ENCODE measurements at regions not wholly inside any gene's neighbourhood (a gene's known extent, or its start where the extent isn't known, plus 50 kb on each side); places are given as distances from the start of the nearest gene placed in this dataset.

- peak; percentile 72 for DNase-seq
These were observed 209.7 kb upstream of the COPS8 start for GRCh38 chr2:236875906-236876505.

- DNase-seq: no peak
These were observed 209.0 kb upstream of the COPS8 start for GRCh38 chr2:236876642-236877041.

DNA sequence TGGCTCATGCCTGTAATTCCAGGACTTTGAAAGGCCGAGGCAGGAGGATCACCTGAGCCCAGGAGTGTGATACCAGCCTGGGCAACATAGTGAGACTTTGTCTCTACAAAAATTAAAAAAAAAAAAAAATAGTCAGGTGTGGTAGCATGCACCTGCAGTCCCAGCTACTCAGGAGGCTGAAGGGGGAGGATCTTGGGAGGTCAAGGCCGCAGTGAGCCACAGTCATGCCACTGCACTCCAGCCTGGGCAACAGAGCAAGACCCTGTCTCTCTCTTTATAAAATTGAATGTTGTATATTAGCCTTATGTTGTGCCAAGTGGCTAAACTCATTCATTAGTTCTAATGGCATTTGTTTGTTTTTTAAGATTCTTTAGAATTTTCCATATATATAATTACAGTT lies 207.7 kb upstream of the COPS8 start:
- DNase-seq: no peak

GRCh38 chr2:236879416-236879963 lies 206.2 kb upstream of the COPS8 start:
- DNase-seq: no peak

DNA sequence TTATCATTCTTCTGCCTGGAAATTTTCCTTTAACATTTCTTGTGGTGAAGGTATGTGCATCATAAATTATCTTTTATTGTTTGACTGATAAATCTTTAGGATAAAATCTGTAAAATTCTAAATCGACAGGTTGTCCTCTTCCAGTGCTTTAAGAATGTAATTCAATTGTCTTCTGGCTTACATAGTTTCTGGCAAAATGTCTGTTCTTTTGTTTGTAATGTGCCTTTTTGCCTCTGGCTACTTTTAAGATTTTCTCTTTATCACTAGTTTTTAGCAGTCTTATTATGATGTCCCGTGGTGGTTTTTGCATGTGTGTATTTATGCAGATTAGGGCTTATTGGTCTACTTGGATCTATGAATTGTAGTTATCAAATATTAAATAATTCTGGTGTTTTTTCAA lies 203.6 kb upstream of the COPS8 start:
- DNase-seq: no peak

- DNase-seq: no peak
These were observed 202.8 kb upstream of the COPS8 start for GRCh38 chr2:236882930-236883329.

DNA sequence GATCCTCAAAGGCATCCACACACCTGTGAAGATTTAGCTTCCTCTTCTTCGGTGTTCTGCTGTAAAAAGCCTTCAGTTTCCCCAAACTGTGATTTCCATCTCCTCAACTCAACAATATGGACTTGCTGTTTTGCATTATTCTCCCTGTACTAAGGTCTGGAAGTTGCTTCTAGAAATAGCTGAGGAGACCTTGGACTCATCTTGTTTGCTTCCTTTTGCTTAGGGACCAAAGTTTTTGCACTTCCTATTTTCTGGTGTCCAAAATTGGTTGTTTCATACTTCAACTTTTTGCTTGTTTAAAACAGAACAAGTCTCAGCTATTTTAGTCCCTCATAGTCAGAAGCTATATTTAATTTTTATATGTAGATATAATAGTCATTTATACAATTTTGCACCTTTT lies 201.9 kb upstream of the COPS8 start:
- no peak for DNase-seq

- no peak for DNase-seq
These were observed 201.0 kb upstream of the COPS8 start for GRCh38 chr2:236884569-236885175.

GRCh38 chr2:236886456-236886855 lies 199.2 kb upstream of the COPS8 start:
- no peak for DNase-seq

GRCh38 chr2:236887531-236887930 lies 198.2 kb upstream of the COPS8 start:
- DNase-seq: peak; percentile 81

DNA sequence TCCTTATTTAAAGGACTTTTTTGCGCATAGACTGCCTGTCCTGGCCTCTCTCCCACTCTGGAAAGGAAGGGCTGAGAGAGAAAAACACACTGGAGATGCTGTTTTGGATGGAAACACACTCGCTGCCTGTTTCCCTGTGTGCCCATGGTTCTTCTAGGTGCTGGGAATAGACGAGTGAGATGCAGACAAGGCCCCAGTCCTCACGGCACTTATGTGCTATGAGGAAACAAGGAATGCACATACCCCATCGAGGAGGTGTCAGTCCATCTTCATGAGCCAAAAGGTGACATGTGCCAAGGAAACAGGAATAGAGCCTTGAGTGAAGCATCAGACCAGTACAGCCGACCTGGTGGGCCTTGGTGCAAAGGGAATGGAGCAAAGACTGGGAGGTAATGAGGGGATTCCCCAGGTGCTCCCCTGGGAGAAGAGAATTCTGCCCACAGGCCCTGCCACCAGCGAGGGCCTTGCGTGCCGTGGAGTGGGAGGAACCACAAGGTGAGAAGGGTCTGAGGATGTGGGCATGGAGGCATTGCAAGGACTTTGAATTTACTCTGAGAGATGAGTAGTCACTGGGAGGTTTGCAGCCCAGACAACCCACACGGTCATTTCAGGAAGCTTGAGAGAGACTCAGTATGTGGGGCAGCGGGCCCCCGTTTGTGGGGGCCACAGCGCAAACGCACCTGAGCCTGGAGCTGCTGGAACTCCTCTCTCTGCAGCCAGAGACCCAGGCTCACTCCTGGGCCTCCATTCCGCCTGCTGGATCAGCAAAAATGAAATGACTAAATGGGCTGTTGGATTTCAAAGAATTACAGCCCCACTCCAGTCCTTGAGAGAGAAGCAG lies 197.5 kb upstream of the COPS8 start:
- DNase-seq: no peak

DNA sequence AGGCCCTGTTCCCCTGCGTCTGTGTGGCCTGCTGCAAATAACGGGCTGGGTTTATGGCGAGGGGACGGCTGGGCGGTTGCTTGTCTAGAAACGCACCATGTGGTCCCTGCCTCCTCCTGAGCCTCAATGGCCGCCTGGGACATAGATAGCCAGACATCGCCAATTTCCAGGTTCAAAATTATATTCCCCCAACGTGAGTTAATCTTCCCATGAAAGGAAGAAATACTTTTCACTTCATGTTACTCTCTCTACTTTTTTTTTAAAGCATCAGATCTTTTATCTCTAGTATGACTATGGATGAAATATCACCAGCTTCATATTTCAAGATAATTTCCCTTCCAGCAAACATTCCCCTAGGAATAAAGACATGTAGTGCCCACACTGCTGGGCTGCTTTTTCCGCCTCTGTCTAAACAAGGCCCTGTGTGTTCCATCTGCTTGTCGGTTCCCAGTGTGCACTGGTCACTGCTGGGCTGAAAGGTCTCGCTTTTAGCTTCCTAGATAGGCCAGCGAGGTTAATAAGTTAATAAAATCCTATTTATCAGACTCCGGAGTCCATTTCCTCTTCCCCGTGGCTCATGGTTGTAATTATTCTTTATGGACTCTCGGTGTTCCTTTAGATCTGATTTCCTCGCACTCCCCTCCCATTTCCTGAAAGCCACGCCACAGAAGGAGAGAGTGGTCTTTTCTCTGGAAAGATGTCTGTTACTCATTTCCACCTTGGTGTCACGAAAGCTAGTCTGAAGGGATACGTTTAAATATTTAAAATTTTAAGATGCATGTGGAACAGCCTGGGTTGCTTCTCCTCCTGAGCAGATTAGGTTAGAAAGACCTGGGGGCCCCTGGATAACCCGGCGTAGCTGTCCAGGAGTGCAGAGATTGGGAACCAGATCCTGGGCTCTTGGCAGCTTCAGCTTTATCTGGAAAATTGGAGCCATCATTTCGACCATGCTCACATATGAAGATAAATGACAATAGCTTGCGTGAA lies 196.6 kb upstream of the COPS8 start:
- DNase-seq: no peak

DNA sequence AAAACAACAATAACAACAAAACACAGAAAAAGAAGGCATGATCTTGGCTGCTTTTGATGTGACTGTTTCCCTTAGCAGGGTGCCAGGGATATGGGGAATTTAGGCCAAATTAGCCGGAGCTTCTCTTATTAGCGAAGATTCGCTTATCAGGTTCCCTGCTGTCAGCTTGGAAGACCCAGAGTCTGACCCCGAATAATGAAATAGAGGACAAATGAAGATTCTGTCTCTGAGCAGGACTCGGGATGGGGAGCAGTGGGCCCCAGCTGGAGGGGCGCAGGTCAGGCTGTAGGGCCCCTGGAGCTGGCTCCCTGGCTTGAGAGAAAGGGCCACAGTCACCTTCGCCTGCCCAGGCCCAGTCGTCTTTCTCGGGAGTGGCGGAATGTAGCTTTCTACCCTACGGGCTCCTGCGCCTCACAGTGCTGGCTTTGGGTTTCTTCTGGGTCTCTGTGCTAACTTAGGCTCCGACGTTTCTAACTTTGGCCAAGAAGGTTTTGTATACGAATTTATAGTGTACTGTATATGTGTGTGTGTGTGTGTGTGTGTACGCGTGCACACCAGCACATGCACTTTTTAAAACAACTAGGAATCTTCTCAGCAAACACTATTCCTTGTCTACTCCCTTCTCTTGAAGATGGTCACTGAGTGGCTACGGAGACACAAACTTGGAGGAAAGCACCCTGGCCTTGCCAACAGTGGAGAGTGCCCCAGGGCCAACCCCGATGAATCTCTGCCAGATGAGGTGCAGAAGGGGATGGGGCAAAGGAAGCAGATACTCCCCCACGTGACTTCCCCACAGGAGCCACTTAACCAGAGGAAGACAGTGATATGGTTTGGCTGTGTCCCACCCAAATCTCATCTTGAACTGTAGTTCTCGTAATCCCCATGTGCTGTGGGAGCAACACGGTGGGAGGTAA lies 195.6 kb upstream of the COPS8 start:
- no peak for DNase-seq

DNA sequence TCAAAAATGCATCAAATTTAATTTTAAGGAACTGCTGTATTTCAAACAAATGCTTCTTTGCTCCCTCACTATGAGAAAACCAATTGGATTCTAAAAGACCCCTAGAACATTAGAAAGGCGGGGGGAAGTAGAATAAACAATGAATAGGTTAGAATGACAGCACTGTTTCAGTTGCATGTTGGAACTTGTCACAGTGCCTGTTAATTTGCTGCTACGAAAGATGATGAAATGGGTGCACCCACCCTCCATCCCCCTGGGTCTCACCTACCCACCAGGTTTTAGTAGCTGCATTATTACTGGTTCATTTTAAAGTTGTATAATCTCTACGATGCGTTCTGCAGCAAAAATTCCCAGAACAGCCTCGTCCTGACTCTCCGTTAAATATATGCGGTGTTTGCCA lies 193.0 kb upstream of the COPS8 start:
- no peak for DNase-seq

DNA sequence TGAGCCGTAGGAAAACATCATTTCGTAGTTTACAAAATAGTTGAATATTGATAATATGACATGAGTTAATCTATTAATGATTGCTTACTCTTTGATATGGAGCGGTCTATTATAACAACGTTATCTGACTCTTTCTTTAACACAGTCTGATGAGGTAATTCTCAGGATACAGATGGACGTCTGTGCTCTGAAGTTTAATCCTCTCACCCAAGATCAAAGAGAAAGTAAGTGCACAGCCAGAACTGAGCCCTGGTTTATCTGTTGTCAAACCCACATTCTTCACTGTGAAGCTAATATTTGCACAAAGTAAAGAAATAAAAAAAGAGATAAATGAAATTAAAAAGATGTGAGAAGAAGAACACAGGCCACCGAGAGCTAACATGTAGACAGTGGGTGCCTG lies 190.9 kb upstream of the COPS8 start:
- no peak for DNase-seq

GRCh38 chr2:236895497-236895896 lies 190.2 kb upstream of the COPS8 start:
- DNase-seq: no peak

GRCh38 chr2:236896688-236897087 lies 189.0 kb upstream of the COPS8 start:
- DNase-seq: no peak

GRCh38 chr2:236899146-236899545 lies 186.5 kb upstream of the COPS8 start:
- DNase-seq: no peak

- DNase-seq: no peak
These were observed 185.6 kb upstream of the COPS8 start for GRCh38 chr2:236899950-236900640.

DNA sequence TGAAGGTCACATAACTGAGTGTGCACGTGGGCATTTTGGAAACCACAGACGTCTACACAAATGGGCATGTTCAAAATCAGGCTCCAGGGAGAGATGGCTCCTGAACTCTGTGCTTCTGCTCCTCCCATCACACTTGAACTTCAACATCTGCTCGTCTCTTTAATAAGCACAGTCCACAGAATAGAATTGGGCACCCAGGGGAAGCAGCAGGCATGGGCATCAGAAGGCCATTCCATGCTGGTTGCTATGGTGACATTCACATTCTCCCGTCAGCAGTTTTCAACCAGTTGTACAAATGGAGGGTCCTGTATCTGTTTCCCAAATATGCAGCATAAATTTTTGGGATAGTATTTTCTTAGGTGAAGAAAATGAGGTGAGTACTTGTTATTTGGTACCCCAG lies 183.7 kb upstream of the COPS8 start:
- no peak for DNase-seq
